ENCODE measurements at regions not wholly inside any gene's neighbourhood (a gene's known extent, or its start where the extent isn't known, plus 50 kb on each side); places are given as distances from the start of the nearest gene placed in this dataset.

GRCh38 chr4:149076401-149076800, 634.2 kb upstream of the NR3C2 start:
- DNase-seq (ENCODE audit: insufficient read length, low spot score) (no peak), FAIRE-seq (no peak)
- TF ChIP-seq TAF1 (IDR thresholded peaks at IDR 0.05; ENCODE audit: low read depth, low read length) (no peak), SPI1 (IDR thresholded peaks at IDR 0.05; ENCODE audit: low read depth, low read length) (no peak), POLR2A (IDR thresholded peaks at IDR 0.05; ENCODE audit: low read depth, low read length) (no peak), PAX5 (IDR thresholded peaks at IDR 0.05; ENCODE audit: insufficient read depth, low read length, severe bottlenecking) (no peak)

GRCh38 chr4:149072384-149072783, 630.2 kb upstream of the NR3C2 start:
- FAIRE-seq: no peak
- TF ChIP-seq SPI1 (IDR thresholded peaks at IDR 0.05; ENCODE audit: low read depth, low read length): no peak
- TF ChIP-seq POLR2AphosphoS5 (IDR thresholded peaks at IDR 0.05; ENCODE audit: low read depth, low read length): no peak
- no peak for TF ChIP-seq POLR2A (IDR thresholded peaks at IDR 0.05; ENCODE audit: low read depth, low read length)
- TF ChIP-seq PAX5 (IDR thresholded peaks at IDR 0.05; ENCODE audit: insufficient read depth, low read length, severe bottlenecking): no peak
- no peak for TF ChIP-seq TAF1 (IDR thresholded peaks at IDR 0.05; ENCODE audit: low read depth, low read length)
- no peak for TF ChIP-seq POU2F2 (IDR thresholded peaks at IDR 0.05; ENCODE audit: low read depth, low read length)
- no peak for DNase-seq (ENCODE audit: insufficient read length, low spot score)

- FAIRE-seq (no peak), DNase-seq (ENCODE audit: insufficient read length, low spot score) (no peak)
- no peak for TF ChIP-seq POLR2A (IDR thresholded peaks at IDR 0.05; ENCODE audit: low read depth, low read length)
- TF ChIP-seq POU2F2 (IDR thresholded peaks at IDR 0.05; ENCODE audit: low read depth, low read length): no peak
- TF ChIP-seq POLR2AphosphoS5 (IDR thresholded peaks at IDR 0.05; ENCODE audit: low read depth, low read length): no peak
Measured at GRCh38 chr4:149065753-149066152, 623.5 kb upstream of the NR3C2 start.

- no peak for DNase-seq (ENCODE audit: insufficient read length, low spot score)
- TF ChIP-seq POU2F2 (IDR thresholded peaks at IDR 0.05; ENCODE audit: low read depth, low read length): no peak
- TF ChIP-seq PAX5 (IDR thresholded peaks at IDR 0.05; ENCODE audit: insufficient read depth, low read length, severe bottlenecking): no peak
- no peak for TF ChIP-seq POLR2AphosphoS5 (IDR thresholded peaks at IDR 0.05; ENCODE audit: low read depth, low read length)
- TF ChIP-seq POLR2A (IDR thresholded peaks at IDR 0.05; ENCODE audit: low read depth, low read length): no peak
- no peak for TF ChIP-seq SPI1 (IDR thresholded peaks at IDR 0.05; ENCODE audit: low read depth, low read length)
- no peak for TF ChIP-seq TAF1 (IDR thresholded peaks at IDR 0.05; ENCODE audit: low read depth, low read length)
- no peak for FAIRE-seq
Measured at GRCh38 chr4:149062997-149063396, 620.8 kb upstream of the NR3C2 start.

GRCh38 chr4:149057594-149057993, 615.4 kb upstream of the NR3C2 start:
- TF ChIP-seq POU2F2 (IDR thresholded peaks at IDR 0.05; ENCODE audit: low read depth, low read length): no peak
- TF ChIP-seq TAF1 (IDR thresholded peaks at IDR 0.05; ENCODE audit: low read depth, low read length): no peak
- TF ChIP-seq POLR2AphosphoS5 (IDR thresholded peaks at IDR 0.05; ENCODE audit: low read depth, low read length): no peak
- no peak for TF ChIP-seq PAX5 (IDR thresholded peaks at IDR 0.05; ENCODE audit: insufficient read depth, low read length, severe bottlenecking)
- no peak for TF ChIP-seq POLR2A (IDR thresholded peaks at IDR 0.05; ENCODE audit: low read depth, low read length)
- TF ChIP-seq SPI1 (IDR thresholded peaks at IDR 0.05; ENCODE audit: low read depth, low read length): no peak
- FAIRE-seq: no peak
- DNase-seq (ENCODE audit: insufficient read length, low spot score): no peak

- DNase-seq (ENCODE audit: insufficient read length, low spot score) (no peak), FAIRE-seq (no peak)
- TF ChIP-seq TAF1 (IDR thresholded peaks at IDR 0.05; ENCODE audit: low read depth, low read length) (no peak), SPI1 (IDR thresholded peaks at IDR 0.05; ENCODE audit: low read depth, low read length) (no peak), POU2F2 (IDR thresholded peaks at IDR 0.05; ENCODE audit: low read depth, low read length) (no peak), PAX5 (IDR thresholded peaks at IDR 0.05; ENCODE audit: insufficient read depth, low read length, severe bottlenecking) (no peak), POLR2AphosphoS5 (IDR thresholded peaks at IDR 0.05; ENCODE audit: low read depth, low read length) (no peak), POLR2A (IDR thresholded peaks at IDR 0.05; ENCODE audit: low read depth, low read length) (no peak)
Measured at GRCh38 chr4:149056615-149057014, 614.4 kb upstream of the NR3C2 start.

- DNase-seq (ENCODE audit: insufficient read length, low spot score) (no peak), FAIRE-seq (no peak)
- TF ChIP-seq POLR2A (IDR thresholded peaks at IDR 0.05; ENCODE audit: low read depth, low read length): no peak
Measured at GRCh38 chr4:149055624-149056023, 613.4 kb upstream of the NR3C2 start.

- TF ChIP-seq POLR2A (IDR thresholded peaks at IDR 0.05; ENCODE audit: low read depth, low read length): no peak
- no peak for TF ChIP-seq PAX5 (IDR thresholded peaks at IDR 0.05; ENCODE audit: insufficient read depth, low read length, severe bottlenecking)
- TF ChIP-seq POLR2AphosphoS5 (IDR thresholded peaks at IDR 0.05; ENCODE audit: low read depth, low read length): no peak
- no peak for TF ChIP-seq POU2F2 (IDR thresholded peaks at IDR 0.05; ENCODE audit: low read depth, low read length)
- TF ChIP-seq TAF1 (IDR thresholded peaks at IDR 0.05; ENCODE audit: low read depth, low read length): no peak
- no peak for TF ChIP-seq SPI1 (IDR thresholded peaks at IDR 0.05; ENCODE audit: low read depth, low read length)
- FAIRE-seq: no peak
Measured at GRCh38 chr4:149050840-149051239, 608.6 kb upstream of the NR3C2 start.

GRCh38 chr4:149048451-149049143, 606.4 kb upstream of the NR3C2 start:
- FAIRE-seq (no peak), DNase-seq (ENCODE audit: insufficient read length, low spot score) (no peak)
- TF ChIP-seq POLR2A (IDR thresholded peaks at IDR 0.05; ENCODE audit: low read depth, low read length): no peak
- TF ChIP-seq SPI1 (IDR thresholded peaks at IDR 0.05; ENCODE audit: low read depth, low read length): no peak
- TF ChIP-seq TAF1 (IDR thresholded peaks at IDR 0.05; ENCODE audit: low read depth, low read length): no peak
- TF ChIP-seq POLR2AphosphoS5 (IDR thresholded peaks at IDR 0.05; ENCODE audit: low read depth, low read length): no peak
- TF ChIP-seq POU2F2 (IDR thresholded peaks at IDR 0.05; ENCODE audit: low read depth, low read length): no peak

More at GRCh38 chr4:149050840-149051239, 608.6 kb upstream of the NR3C2 start:
- DNase-seq (ENCODE audit: insufficient read length, low spot score): no peak

GRCh38 chr4:149047368-149047767, 605.2 kb upstream of the NR3C2 start:
- no peak for TF ChIP-seq SPI1 (IDR thresholded peaks at IDR 0.05; ENCODE audit: low read depth, low read length)
- no peak for TF ChIP-seq TAF1 (IDR thresholded peaks at IDR 0.05; ENCODE audit: low read depth, low read length)
- no peak for TF ChIP-seq PAX5 (IDR thresholded peaks at IDR 0.05; ENCODE audit: insufficient read depth, low read length, severe bottlenecking)
- TF ChIP-seq POU2F2 (IDR thresholded peaks at IDR 0.05; ENCODE audit: low read depth, low read length): no peak
- no peak for TF ChIP-seq POLR2AphosphoS5 (IDR thresholded peaks at IDR 0.05; ENCODE audit: low read depth, low read length)
- TF ChIP-seq POLR2A (IDR thresholded peaks at IDR 0.05; ENCODE audit: low read depth, low read length): no peak
- no peak for FAIRE-seq
- no peak for DNase-seq (ENCODE audit: insufficient read length, low spot score)
